DMS153 treated with DMSO at 0.1 percent for 48 hours (cell line): ENCODE measurements at regions not wholly inside any gene's neighbourhood (a gene's known extent, or its start where the extent isn't known, plus 50 kb on each side); places are given as distances from the start of the nearest gene placed in this dataset.
"Not testable (repeated sequence)": the region's sequence is repeated elsewhere in the genome, so short reads cannot be mapped to it uniquely, and the experiment has no call there.

Experiments
- DNase-seq: peaks from one replicate; lab custom pipeline; 2025; ENCODE audit not compliant: unreplicated experiment; lab: John Stamatoyannopoulos, UW

DNA sequence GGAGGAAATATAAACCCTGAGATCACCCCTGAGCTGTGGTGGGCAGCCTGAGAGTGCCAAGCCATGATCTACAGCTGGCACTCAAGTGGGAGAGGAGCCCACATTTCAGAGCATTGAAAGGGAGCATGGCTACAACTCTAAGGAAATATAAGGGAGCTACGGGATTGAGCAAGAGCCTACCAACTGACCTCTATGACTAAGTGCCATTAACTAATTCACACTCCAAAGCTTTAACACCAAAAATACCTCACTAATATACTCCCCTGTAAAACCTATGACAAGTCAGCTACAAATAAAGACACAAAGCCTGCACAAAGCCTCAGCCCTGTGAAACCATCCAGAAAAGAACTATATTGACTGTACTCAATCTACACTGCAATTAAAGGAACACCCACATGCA lies 286.8 kb upstream of the RPS23 start:
- no peak for DNase-seq

DNA sequence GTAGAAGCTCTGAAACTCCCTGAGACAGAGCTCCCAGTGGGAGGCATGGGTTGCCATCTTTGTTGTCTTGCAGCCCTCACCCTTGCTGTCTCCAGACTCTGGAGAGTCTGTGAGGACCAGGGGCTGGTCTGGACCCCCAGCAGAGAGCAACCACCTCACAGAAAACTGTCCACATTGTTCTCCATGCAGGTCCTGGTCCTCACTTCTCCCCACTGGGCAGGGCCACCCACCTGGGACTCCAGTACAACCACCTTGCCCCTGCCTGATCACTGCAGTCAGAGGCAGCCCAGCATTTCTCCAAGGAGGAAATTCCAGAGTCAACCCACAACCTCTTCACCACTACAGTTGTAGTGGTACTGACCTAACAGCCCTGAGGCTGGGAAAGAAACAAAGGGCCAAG lies 285.6 kb upstream of the RPS23 start:
- DNase-seq: no peak

DNA sequence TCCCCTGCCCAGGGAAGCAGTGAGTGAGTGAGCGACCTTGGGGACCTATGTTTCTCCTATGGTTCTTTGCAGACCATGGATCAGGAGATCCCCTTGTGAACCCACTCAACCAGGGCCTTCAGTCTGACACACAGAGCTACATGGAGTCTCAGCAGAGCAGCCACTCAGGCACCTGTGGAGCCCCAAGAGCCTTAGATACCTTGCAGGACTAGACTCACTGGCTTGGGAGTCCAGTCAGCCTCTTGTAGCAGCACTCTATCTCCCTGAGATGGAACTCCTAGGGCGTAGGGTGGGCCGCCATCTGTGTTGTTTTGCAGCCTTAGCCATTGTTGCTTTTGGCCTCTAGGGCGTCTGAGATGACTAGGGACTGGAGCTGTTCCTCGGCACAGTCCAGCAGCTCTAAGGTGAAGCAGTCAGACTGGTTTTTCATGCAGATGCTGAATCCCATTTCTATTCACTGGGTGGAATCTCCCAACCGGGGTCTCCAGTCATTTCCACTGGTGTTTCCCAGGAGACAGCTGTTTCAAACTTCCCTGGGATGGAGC lies 284.6 kb upstream of the RPS23 start:
- no peak for DNase-seq

DNA sequence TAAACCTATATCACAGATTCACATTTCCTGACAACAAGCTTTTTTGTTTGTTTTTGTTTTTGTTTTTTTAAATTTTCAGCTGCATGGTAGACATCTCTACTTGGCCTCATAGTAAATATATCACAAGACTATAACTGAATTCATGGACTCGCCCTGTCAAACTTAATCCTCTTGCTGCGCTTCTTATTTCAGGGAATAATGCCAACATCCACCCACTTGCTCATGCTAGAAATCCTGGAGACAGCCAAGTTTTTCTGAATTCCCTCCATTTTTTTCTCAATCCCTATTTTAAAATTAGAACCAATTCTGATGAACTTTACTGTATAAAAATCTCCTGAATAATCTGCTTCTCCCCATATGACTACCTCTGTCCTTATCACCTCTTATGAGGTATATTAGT lies 283.6 kb upstream of the RPS23 start:
- DNase-seq: no peak

DNA sequence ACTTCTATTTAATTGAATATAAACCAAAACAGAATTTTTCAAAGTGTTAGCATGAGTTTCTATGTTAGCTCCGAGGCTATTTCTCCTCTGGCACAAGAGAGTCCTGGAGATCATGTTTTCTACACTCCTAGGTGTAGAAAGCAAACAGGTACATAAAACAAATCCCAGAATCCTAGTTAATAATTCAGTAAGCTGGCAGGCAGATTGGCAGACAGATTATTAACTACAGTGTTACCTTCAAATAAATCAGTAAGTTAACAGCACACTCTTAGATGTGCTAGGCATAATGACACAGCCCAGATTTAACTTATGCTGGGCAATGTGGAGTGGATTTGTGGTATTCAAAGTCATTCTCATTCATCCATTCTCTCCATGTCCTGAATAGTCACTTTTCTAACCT lies 282.8 kb upstream of the RPS23 start:
- DNase-seq: no peak

DNA sequence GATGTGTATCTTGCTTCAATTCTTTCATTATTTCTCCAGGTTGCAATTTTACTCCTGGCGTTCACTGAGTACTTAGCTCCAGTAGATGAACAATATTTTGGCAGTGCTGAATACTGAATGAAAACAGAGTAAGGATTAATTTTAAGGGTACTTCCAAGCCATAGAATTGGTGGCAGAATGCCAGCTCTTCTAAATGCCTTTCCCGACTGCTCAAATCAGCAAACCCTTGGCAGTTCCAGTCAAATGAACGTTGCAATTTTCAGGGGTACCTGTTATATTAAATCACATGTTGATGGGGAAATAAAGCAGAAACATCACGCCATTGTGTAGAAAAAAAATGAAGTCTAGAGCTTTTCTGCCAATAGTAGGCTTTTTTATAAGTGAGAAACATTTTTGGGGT lies 282.4 kb upstream of the RPS23 start:
- DNase-seq: no peak

DNA sequence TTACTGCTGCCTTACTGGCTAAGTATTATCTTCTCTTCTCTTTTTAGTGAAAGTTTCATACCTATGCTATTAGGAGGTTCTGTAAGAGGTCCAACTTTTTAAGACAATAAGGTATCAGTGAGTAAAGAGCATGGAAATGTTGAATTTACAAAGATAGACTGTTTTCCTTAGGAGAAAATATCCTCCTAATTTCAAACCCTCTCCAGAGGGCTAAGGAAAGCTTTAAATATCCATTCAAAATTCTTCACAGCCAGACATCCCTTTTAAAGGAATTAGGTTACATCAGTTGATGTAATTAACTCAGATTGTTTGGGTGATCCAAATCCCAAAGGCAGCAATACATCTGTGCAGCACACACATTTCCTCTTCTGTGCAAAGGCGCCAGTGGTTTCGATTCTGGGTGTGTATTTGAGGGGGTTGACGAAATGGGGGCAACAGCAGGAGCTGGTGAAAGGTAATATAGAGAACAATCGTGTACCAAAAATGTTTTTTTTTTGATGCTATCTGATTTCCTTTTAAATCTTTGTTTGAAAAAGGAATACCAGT lies 273.8 kb upstream of the RPS23 start:
- DNase-seq: no peak

DNA sequence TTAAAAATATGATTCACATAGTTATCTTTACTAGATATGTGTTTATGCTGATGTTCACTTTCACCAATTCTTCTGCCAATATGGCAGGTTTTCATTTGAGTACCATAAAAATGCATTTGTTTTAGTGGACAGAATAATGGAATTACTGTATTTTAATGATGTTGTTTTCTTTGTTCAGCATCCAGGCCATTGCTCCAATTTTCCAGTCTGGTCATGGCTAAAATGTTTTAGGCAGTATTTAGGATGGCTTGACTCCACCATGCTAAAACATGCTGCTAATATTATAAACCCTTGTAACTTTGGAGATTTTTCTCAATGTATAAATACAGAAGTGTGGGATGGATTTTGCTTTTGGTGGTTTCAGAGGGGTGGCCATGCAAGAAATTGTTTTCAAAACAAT lies 273.0 kb upstream of the RPS23 start:
- no peak for DNase-seq

DNA sequence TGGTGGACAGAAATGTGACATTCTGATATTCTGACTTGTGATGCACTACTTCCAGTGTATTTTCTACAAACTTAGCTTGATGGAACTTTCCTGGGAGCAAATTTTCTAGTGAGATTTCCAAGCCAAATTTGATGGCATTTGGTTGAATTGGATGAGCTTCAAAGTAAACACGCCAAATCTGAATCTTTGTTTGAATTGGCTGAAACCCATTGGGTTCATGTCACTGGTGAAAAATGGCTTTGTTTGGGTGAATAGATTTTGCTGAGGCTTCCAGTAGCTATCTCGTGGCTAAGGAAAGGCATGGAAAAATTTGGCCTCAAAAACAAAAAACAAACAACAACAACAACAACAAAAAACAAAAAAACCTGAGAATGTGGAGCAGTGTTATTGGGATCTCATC lies 271.1 kb upstream of the RPS23 start:
- DNase-seq: no peak

DNA sequence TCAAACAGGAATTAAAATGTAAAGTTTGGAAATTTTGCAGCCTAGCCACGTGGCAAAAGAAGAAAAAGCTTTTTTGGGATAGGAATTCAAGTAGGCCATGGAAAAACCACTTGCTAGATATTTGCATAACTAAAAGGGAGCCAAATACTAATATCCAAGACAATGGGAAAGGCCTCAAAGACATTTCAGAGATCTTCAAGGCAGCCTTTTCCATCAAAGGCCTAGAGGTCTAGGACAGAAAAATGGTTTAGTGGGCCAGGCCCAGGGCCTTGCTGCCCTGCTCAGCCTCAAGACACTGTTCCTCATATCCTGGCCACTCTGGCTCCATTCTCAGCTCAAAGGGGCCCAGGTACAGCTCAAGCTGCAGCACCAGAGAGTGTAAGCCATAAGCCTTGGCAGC lies 265.9 kb upstream of the RPS23 start:
- DNase-seq: no peak

DNA sequence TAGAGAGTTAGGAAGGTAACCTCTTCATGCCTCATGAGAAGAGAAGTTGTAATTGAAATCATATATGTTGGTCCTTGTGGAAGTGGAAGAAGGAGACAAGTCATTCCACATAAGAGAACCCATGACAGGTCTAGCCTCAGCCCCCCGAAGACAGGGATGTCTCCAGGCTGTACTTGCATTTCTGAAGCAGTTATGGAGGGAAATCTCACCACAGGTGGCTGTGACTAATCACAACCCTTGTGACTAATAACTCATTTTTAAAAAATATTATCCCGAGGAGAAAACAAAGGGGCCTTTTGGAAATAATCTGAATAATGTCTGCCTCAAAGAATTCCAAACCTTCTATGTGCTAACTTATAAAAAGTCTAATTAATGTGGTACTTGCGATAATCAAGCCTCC lies 262.1 kb upstream of the RPS23 start:
- no peak for DNase-seq

DNA sequence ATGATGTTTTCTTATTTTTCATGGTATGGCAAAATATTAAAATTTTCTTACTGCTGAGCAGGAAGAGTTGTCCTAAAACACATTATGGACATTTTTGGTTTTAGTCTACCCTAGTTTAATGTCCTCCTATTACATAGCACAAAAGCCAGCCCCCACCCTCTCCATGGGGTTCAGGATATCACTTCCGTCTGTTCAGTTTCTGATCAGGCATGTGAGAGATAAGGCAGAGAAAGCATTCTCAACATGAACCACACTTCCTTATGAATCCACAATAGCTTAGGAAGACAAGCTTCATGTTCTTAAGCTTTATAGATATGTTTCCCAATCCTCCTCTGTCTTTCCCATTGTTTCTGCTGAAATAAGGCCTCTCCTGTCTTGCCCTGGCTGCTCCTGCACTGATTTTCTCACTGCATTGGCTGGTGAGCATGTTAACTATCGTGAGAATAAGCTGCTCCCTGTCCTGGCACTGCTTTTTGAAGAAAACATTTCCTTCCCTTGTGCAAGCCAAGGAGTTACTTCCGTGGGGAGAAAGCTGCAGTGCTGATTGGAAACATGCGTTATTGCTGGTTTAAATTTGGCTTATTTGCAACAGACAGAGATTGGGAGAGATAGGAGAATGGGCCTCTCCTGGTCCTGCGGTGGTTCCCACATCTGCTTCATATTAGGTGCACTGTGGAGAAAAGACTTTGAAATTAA lies 260.3 kb upstream of the RPS23 start:
- DNase-seq: no peak

DNA sequence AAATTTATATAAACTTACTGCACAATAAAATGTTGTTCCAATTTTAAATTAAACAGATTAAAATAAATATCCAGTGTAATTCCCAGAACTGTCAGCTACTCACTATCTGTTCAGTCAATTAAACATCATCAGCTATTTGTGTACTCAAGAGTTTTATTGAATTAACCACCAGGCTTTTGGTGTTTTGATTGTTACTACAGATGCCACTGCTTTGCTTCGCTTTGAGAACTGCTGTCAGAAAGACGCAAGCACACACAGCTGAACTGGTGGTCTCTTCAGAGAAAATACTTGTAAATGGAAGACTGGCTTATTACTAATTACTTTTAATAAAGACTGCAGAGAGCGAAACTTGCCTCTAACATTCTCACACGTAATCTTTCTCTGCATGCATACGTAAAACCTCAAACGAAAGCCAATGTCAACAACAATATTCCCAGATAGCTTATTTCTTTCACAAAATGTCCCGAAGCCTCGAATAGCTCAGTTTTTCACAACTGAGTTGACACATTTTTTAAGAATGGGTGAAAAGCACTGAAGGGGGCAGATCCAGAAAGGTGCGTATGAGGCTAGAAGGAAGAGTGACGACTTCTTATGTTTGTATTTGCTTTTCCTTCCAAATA lies 259.6 kb upstream of the RPS23 start:
- no peak for DNase-seq

DNA sequence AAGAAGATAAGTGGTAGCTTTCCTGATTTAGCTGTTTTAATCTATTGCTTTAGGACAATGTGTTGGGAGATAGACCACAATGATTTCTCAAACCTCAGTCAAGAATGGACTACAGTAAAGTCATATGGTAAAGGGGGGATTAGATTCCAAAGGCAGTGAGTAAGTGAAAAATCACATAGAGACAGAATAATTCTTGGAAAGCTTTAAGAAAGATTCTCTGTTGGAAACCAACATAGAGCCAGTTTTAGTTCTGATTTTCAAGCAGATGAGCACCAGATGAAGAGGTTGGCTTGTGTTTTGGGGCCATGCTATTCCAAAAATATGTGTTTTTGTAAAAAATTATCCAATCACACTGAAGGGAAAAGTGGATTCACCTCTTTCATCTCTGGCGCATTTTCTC lies 256.8 kb upstream of the RPS23 start:
- no peak for DNase-seq

DNA sequence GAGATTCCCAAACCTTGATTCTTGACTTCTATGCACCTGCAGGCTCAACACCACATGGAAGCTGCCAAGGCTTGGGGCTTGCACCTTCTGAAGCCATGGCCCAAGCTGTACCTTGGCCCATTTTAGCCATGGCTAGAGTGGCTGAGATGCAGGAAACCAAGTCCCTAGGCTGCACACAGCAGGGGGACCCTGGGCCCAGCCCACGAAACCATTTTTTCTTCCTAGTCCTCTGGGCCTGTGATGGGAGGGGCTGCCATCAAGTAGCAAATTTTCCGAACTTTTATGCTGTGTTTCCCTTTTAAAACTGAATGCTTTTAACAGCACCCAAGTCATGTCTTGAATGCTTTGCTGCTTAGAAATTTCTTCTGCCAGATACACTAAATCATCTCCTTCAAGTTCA lies 253.9 kb upstream of the RPS23 start:
- not testable (repeated sequence) for DNase-seq

DNA sequence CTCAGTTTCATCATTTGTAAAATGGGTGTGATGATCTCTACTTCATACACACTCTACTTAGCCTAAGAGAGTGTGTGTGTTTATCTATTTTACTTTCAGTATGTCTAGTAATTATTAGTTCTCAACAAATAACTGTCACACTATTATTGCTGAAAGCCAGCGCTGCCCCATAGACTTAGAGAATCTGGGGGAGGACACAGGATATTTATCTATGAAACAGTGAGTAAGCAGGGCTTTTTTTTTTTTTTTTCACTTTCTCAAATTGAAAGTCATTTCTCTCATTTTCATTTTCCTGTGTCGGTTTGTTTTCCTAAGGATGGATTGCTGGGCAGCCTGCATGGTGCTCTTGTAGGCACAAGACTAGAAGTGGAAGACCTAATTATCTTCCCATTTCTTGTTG lies 248.4 kb upstream of the RPS23 start:
- no peak for DNase-seq

DNA sequence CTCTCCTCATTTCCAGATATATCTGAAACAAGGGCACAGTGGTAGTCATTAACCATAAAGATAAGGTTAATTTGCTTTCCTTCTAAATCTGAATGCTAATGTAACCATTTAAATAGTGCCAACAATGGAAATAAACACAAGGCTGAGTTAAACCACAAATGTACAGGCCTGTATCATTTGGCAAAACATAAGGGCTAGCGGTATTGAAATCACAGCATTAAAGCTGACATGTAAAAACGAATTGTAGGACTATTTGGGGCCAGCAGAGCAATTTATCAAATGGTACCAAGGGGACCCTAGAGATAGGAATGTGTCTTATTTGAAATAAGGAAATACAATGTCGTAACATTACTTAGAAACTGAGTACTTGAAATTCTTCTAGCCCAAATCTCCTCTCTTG lies 247.5 kb upstream of the RPS23 start:
- DNase-seq: no peak

DNA sequence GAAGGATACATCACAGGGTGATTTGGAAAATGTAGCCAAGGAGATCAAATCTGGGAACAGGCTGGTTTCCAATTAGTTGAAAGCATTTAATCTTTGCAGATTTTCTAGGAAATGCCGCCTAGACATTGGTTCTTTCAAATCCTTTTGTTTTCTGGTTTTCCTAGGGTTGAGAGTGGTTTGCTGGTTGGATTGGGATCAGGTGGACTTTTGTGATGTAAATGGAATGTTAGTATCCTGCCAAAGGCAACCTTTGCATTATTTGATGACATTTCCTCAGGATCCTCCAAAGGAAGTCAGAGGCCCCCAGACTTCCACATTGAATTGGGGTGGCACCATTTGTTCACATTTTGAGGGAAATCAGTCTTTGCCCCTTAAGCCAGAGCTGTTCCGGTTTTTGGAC lies 245.5 kb upstream of the RPS23 start:
- DNase-seq: no peak

DNA sequence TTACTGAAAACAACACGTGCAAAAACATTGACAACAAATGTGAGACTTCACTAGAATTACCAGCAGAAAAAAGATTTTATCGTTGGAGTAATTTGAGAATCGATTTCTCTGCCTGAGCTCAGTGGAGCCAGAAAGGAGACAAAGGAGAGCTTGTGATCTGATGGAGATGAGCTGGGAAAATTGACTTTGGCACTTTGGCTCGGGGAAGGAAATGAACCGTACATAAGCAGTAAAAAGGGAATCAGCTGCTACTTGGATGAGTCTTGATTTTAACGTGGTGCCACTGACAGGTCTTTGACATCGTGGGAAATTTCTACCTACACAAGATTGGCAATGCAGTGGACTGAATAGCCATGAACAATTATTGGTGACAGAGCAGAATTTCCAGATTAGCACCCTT lies 244.7 kb upstream of the RPS23 start:
- DNase-seq: no peak

DNA sequence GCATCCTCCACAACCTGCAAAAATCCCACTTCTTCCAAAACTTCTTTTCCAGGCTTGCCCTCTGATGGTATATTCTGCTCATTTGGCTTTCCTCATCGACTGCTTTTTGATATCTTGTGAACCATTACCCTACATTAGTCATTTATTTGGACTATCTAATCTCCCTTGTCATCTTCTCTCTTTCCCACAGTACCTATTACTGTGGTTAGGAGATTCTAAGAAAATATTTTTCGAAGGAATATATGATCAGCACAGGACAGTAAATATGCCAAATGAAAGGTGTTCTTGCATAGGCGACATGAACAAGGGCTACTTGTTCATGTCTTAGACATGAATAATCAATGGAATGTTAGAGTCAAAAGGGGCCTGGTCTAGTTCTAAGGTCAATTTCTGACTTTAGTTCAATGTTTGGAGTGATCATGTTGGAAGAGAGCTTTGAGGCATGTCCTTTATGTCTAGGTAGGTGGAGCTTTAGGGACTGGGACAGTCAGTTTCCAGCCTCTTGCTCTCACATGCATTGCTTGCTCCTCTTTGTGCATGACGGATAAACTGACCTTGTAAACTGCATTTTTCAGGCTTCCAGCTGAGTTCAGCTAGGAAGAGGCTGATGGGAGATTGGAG lies 243.4 kb upstream of the RPS23 start:
- DNase-seq: no peak

DNA sequence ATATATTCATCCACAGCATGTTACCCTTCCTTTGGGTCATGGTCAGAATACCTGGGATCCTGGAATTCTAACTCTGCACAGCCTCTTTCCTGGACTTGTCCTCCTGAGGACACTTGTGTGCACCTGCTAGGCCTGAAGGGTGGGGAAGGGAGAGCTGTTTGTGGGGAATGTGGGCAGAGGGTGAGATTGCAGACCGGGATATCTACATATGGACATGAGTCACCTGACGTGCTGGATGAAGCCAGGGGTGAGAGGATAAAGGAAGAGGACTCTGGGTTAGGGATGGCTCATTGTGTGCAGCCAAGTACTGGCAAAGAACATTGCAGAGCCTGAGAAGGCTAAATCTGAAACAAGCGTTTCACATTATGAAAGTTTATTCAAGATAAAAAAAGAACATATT lies 241.4 kb upstream of the RPS23 start:
- DNase-seq: no peak

DNA sequence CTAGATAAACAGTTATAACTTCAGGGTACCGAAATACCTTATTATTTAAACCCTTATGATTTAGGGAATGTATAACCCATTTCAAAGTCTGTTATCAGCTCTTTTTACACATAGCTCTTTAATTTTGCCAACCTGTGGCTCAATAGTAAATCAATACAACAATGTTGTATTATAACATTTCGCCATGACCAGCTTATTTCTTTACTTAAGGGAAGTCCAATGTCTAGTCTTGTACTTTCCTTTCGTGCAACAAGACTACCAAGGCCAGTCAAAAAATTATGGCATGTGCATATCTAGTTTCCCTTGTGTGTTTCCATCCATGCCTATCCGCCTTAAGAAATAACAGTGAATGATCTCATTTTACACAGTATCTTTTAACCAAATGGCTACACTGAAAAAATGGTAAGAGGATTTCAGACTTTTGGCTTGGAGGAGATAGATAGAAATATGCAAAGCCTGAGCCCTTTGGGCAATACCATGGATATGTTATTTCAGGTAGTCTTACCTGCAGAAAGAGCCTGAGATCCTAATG lies 239.5 kb upstream of the RPS23 start:
- no peak for DNase-seq
